ENCODE measurements at regions not wholly inside any gene's neighbourhood (a gene's known extent, or its start where the extent isn't known, plus 50 kb on each side); places are given as distances from the start of the nearest gene placed in this dataset.
"Not testable (repeated sequence)": the region's sequence is repeated elsewhere in the genome, so short reads cannot be mapped to it uniquely, and the experiment has no call there.

GRCh38 chr5:122515210-122515609 lies 203.2 kb downstream of the SNCAIP start:
- H3K9me2 ChIP-seq (ENCODE audit: insufficient read depth); ATAC-seq; H3K36me3 ChIP-seq (ENCODE audit: control insufficient read depth in 1 of 2, insufficient read depth in 2 of 2, low read length in 2 of 2); H3K4me3 ChIP-seq (replicated peaks in 1 of 2; ENCODE audit: low read depth in 1 of 2, low read length in 2 of 2); BruUV-seq (replicated peaks); H3K27me3 ChIP-seq (ENCODE audit: insufficient read depth, low read length); H3K4me1 ChIP-seq (ENCODE audit: control insufficient read depth in 1 of 2, insufficient read depth in 2 of 2, low read length in 2 of 2); H4K20me1 ChIP-seq (ENCODE audit: insufficient read depth); CTCF ChIA-PET; H3K27ac ChIP-seq (ENCODE audit: low read depth, low read length); H3K79me2 ChIP-seq (ENCODE audit: insufficient read depth, low read length); H3K9ac ChIP-seq (ENCODE audit: low read length); RAD21 ChIA-PET (ENCODE audit: low non-redundant PET in 1 of 2, low total read pairs in 2 of 2, uncharacterized antibody in 2 of 2, unreplicated experiment in 2 of 2); H2AFZ ChIP-seq (ENCODE audit: low read depth, low read length, poor library complexity, severe bottlenecking); DNase-seq (ENCODE audit: low read depth, low spot score); H3K9me3 ChIP-seq (ENCODE audit: control insufficient read depth in 1 of 2, insufficient read depth in 1 of 2, low read depth in 1 of 2, low read length in 2 of 2); H3K4me2 ChIP-seq (ENCODE audit: low read length); POLR2A ChIA-PET: not testable (repeated sequence)
- intact Hi-C loops (cut with micrococcal nuclease) = loop anchor here (5.0 kb wide), 3 partner anchors 382 to 1152 kb away; no protein-coding TSS in a partner anchor

GRCh38 chr5:122515709-122516431 lies 203.8 kb downstream of the SNCAIP start:
- Histone ChIP-seq H3K9ac (ENCODE audit: low read length) (no peak overlapping the region), H3K27ac (ENCODE audit: low read depth, low read length) (no peak overlapping the region), H3K4me1 (ENCODE audit: control insufficient read depth in 1 of 2, insufficient read depth in 2 of 2, low read length in 2 of 2) (no peaks in the 10 kb centered on the region), H3K36me3 (ENCODE audit: control insufficient read depth in 1 of 2, insufficient read depth in 2 of 2, low read length in 2 of 2) (no peaks in the 10 kb centered on the region), H3K27me3 (ENCODE audit: insufficient read depth, low read length) (no peaks in the 10 kb centered on the region), H3K9me3 (ENCODE audit: control insufficient read depth in 1 of 2, insufficient read depth in 1 of 2, low read depth in 1 of 2, low read length in 2 of 2) (no peaks in the 10 kb centered on the region), H3K9me2 (ENCODE audit: insufficient read depth) (no peaks in the 10 kb centered on the region), H3K4me3 (replicated peaks in 1 of 2; ENCODE audit: low read depth in 1 of 2, low read length in 2 of 2) (no peak overlapping the region), H2AFZ (ENCODE audit: low read depth, low read length, poor library complexity, severe bottlenecking) (peak overlapping the region; percentile 37), H4K20me1 (ENCODE audit: insufficient read depth) (no peaks in the 10 kb centered on the region), H3K79me2 (ENCODE audit: insufficient read depth, low read length) (no peaks in the 10 kb centered on the region), H3K4me2 (ENCODE audit: low read length) (no peak overlapping the region)
- intact Hi-C loops (cut with micrococcal nuclease) = loop anchor here (1.0 to 5.0 kb wide), 6 partner anchors 381 to 1151 kb away; no protein-coding TSS in a partner anchor
- DNase-seq (ENCODE audit: low read depth, low spot score) (peak; percentile 71), ATAC-seq (peak; percentile 94)
- ChIA-PET CTCF (interaction anchor here (0.6 to 1.8 kb wide), 14 partner anchors 9 to 1152 kb away, joined by 3 to 18 read pairs (median 4); partner anchors contain the start of gene CEP120), POLR2A (interaction anchor here (0.9 kb wide), 1 partner anchor 1095 kb away, joined by 3 read pairs; no protein-coding TSS in a partner anchor), RAD21 (ENCODE audit: low non-redundant PET in 1 of 2, low total read pairs in 2 of 2, uncharacterized antibody in 2 of 2, unreplicated experiment in 2 of 2) (interaction anchor here (0.7 to 1.2 kb wide), 5 partner anchors 297 to 1094 kb away, joined by 3 to 5 read pairs (median 3); partner anchors contain the start of gene CEP120 (in 1 of the 2))
- no TSS peak for BruUV-seq (replicated peaks)
- TF ChIP-seq SP1 (IDR thresholded peaks at IDR 0.05; ENCODE audit: low read depth) (no peak), TCF7L2 (IDR thresholded peaks at IDR 0.05; ENCODE audit: borderline replicate concordance, extremely low read depth, insufficient read depth, insufficient read length) (no peak), CEBPB (IDR thresholded peaks at IDR 0.05; ENCODE audit: low read depth) (no peak), POLR2AphosphoS5 (IDR thresholded peaks at IDR 0.05; ENCODE audit: low read depth, low read length) (no peak), YY1 (IDR thresholded peaks at IDR 0.05; ENCODE audit: extremely low read depth, insufficient replicate concordance, low read depth, low read length) (no peak), RAD21 (IDR thresholded peaks at IDR 0.05; ENCODE audit: low read depth) (peak; percentile 93), ZNF274 (IDR thresholded peaks at IDR 0.05; ENCODE audit: low read depth, low read length) (no peak), CTCF (IDR thresholded peaks at IDR 0.05 in 2 of 3, conservative IDR thresholded peaks at IDR 0.05 in 1 of 3; ENCODE audit: borderline replicate concordance in 1 of 3, insufficient read depth in 1 of 3, low read depth in 2 of 3, low read length in 2 of 3) (peak; percentile 74 to 83 (median 75)), SRF (IDR thresholded peaks at IDR 0.05; ENCODE audit: low read depth) (no peak), ATF3 (IDR thresholded peaks at IDR 0.05) (no peak), EZH2 (IDR thresholded peaks at IDR 0.05) (no peak), FOSL1 (IDR thresholded peaks at IDR 0.05; ENCODE audit: low read depth) (no peak), ZFX (IDR thresholded peaks at IDR 0.05) (no peak)
